Neural progenitor cell (in vitro differentiated cells): ENCODE measurements at regions not wholly inside any gene's neighbourhood (a gene's known extent, or its start where the extent isn't known, plus 50 kb on each side); places are given as distances from the start of the nearest gene placed in this dataset.

Experiments used
- DNase-seq: peaks from one replicate; pipeline ENCODE4 v3.0.0-alpha.2; 2016; ENCODE audit warnings: low spot score
- H2AFZ ChIP-seq: fragments of 200-600 bp; sonication (generic); replicated peaks from 2 replicates; pipeline ENCODE4 v1.6.1; 2016; ENCODE audit warnings: antibody characterized with exemption
- H3F3A ChIP-seq: fragments of 200-600 bp; sonication (generic); 2 replicates; pipeline ENCODE4 v1.6.1; 2016; ENCODE audit warnings: antibody characterized with exemption, low read depth
- H3K27ac ChIP-seq: fragments of 200-600 bp; sonication (generic); 2 replicates; pipeline ENCODE4 v1.5.1; 2016; ENCODE audit warnings: mild to moderate bottlenecking
- H3K27me3 ChIP-seq: fragments of 200-600 bp; sonication (generic); 2 replicates; pipeline ENCODE4 v1.6.1; 2016; ENCODE audit warnings: mild to moderate bottlenecking, moderate library complexity
- H3K36me3 ChIP-seq: fragments of 200-600 bp; sonication (generic); 2 replicates; pipeline ENCODE4 v1.5.1; 2016
- H3K4me1 ChIP-seq: fragments of 200-600 bp; sonication (generic); 2 replicates; pipeline ENCODE4 v1.6.1; 2016; ENCODE audit warnings: mixed run types
- H3K4me2 ChIP-seq: fragments of 200-600 bp; sonication (generic); 2 replicates; pipeline ENCODE4 v1.6.1; 2016
- H3K4me3 ChIP-seq: fragments of 200-600 bp; sonication (generic); 2 replicates; pipeline ENCODE4 v1.5.1; 2016
- H3K79me2 ChIP-seq: fragments of 200-600 bp; sonication (generic); 2 replicates; pipeline ENCODE4 v1.6.1; 2016; ENCODE audit warnings: low read depth
- H3K9ac ChIP-seq: fragments of 200-600 bp; sonication (generic); 2 replicates; pipeline ENCODE4 v1.6.1; 2016
- H3K9me3 ChIP-seq: fragments of 200-600 bp; sonication (generic); 2 replicates; pipeline ENCODE4 v1.5.1; 2016; ENCODE audit warnings: low read depth
- H4K20me1 ChIP-seq: fragments of 200-600 bp; sonication (generic); 2 replicates; pipeline ENCODE4 v1.6.1; 2016; ENCODE audit warnings: low read depth
- H3K27ac Mint-ChIP-seq: 3 replicates; pipeline ENCODE4 v1.8.0; 2021; ENCODE audit warnings: mixed read lengths
- H3K27me3 Mint-ChIP-seq: 2 replicates; pipeline ENCODE4 v1.8.0; 2022; ENCODE audit warnings: low read depth, mild to moderate bottlenecking, inconsistent platforms, moderate library complexity, mixed read lengths; ENCODE audit not compliant: insufficient read depth
- H3K36me3 Mint-ChIP-seq: 3 replicates; pipeline ENCODE4 v1.8.0; 2021; ENCODE audit warnings: mixed read lengths
- H3K4me1 Mint-ChIP-seq: 3 replicates; pipeline ENCODE4 v1.8.0; 2021; ENCODE audit warnings: mixed read lengths
- H3K4me3 Mint-ChIP-seq: 3 replicates; pipeline ENCODE4 v1.8.0; 2021; ENCODE audit warnings: mild to moderate bottlenecking, moderate library complexity, mixed read lengths
- H3K9me3 Mint-ChIP-seq: 3 replicates; pipeline ENCODE4 v1.8.0; 2020; ENCODE audit warnings: mixed read lengths
- EZH2 ChIP-seq: fragments of 200-600 bp; sonication (generic); IDR thresholded peaks from 2 replicates; pipeline ENCODE4 v1.6.1; 2017; ENCODE audit warnings: antibody characterized with exemption, mild to moderate bottlenecking, moderate library complexity
- EZH2phosphoT487 ChIP-seq: fragments of 200-600 bp; sonication (generic); IDR thresholded peaks from 2 replicates; pipeline ENCODE4 v1.6.1; 2017; ENCODE audit warnings: antibody characterized with exemption
- TF ChIP-seq, protein P1 (sequence below): fragments of 200-600 bp; sonication (generic); IDR thresholded peaks from 2 replicates; pipeline ENCODE4 v1.5.1; 2017; ENCODE audit warnings: antibody characterized with exemption, mild to moderate bottlenecking

GRCh38 chr15:93451822-93452221 is 362.8 kb upstream of the RGMA start:
- Histone ChIP-seq H3F3A (peaks cover 21% of the 10 kb centered on the region), H3K4me2 (peak overlapping the region; percentile 17), H3K9ac (no peak overlapping the region), H2AFZ (no peak overlapping the region), H3K27ac (no peak overlapping the region), H3K4me1 (peaks cover 30% of the 10 kb centered on the region), H3K9me3 (no peaks in the 10 kb centered on the region), H3K36me3 (no peaks in the 10 kb centered on the region), H3K27me3 (no peaks in the 10 kb centered on the region), H3K79me2 (no peaks in the 10 kb centered on the region), H3K4me3 (no peak overlapping the region), H4K20me1 (no peaks in the 10 kb centered on the region)
- no peak overlapping the region for H3K4me3 Mint-ChIP-seq
- DNase-seq: no peak
- H3K27me3 Mint-ChIP-seq: peaks cover 4% of the 10 kb centered on the region
- peaks cover 15% of the 10 kb centered on the region for H3K4me1 Mint-ChIP-seq
- no peak overlapping the region for H3K27ac Mint-ChIP-seq
- TF ChIP-seq, protein P1, sequence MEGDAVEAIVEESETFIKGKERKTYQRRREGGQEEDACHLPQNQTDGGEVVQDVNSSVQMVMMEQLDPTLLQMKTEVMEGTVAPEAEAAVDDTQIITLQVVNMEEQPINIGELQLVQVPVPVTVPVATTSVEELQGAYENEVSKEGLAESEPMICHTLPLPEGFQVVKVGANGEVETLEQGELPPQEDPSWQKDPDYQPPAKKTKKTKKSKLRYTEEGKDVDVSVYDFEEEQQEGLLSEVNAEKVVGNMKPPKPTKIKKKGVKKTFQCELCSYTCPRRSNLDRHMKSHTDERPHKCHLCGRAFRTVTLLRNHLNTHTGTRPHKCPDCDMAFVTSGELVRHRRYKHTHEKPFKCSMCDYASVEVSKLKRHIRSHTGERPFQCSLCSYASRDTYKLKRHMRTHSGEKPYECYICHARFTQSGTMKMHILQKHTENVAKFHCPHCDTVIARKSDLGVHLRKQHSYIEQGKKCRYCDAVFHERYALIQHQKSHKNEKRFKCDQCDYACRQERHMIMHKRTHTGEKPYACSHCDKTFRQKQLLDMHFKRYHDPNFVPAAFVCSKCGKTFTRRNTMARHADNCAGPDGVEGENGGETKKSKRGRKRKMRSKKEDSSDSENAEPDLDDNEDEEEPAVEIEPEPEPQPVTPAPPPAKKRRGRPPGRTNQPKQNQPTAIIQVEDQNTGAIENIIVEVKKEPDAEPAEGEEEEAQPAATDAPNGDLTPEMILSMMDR: no peak
- TF ChIP-seq EZH2 (no peak), EZH2phosphoT487 (no peak)
- peaks cover 19% of the 10 kb centered on the region for H3K36me3 Mint-ChIP-seq
- H3K9me3 Mint-ChIP-seq: peaks cover 13% of the 10 kb centered on the region

- Mint-ChIP-seq H3K4me3 (no peak overlapping the region), H3K36me3 (peaks cover 15% of the 10 kb centered on the region), H3K9me3 (peaks cover 13% of the 10 kb centered on the region), H3K27me3 (peaks cover 4% of the 10 kb centered on the region), H3K4me1 (peaks cover 15% of the 10 kb centered on the region), H3K27ac (no peak overlapping the region)
- H3K79me2 ChIP-seq: no peaks in the 10 kb centered on the region
- peak overlapping the region; percentile 17 for H3K4me2 ChIP-seq
- peaks cover 21% of the 10 kb centered on the region for H3F3A ChIP-seq
- H3K36me3 ChIP-seq: no peaks in the 10 kb centered on the region
- H2AFZ ChIP-seq: no peak overlapping the region
- no peak overlapping the region for H3K9ac ChIP-seq
- no peaks in the 10 kb centered on the region for H3K9me3 ChIP-seq
- peaks cover 30% of the 10 kb centered on the region for H3K4me1 ChIP-seq
- H4K20me1 ChIP-seq: no peaks in the 10 kb centered on the region
- DNase-seq: peak; percentile 61
- H3K27me3 ChIP-seq: no peaks in the 10 kb centered on the region
- no peak overlapping the region for H3K4me3 ChIP-seq
- TF ChIP-seq EZH2phosphoT487: no peak
- TF ChIP-seq EZH2: no peak
- TF ChIP-seq, protein P1: no peak
- no peak overlapping the region for H3K27ac ChIP-seq
These were observed 362.3 kb upstream of the RGMA start for GRCh38 chr15:93451265-93451664.

DNA sequence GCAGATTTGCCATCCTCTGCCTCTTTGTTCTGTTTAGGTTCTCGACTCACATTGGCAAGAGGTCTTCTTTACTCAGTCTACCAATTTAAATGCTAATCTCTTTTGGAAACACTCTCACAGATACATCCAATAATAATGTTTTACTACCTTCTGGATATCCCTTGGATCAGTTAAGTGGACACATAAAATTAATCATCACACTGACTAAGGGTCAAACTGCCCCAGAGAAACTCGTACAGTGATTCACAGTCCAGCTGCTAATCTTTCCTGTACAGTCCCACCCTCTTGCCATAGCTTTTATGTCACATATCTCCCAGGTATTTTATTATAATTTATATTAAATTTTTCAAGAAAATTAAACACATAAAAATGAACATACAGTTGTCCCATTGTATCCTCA is 360.8 kb upstream of the RGMA start:
- Mint-ChIP-seq H3K36me3 (peaks cover 16% of the 10 kb centered on the region), H3K4me1 (peaks cover 12% of the 10 kb centered on the region), H3K9me3 (peaks cover 13% of the 10 kb centered on the region), H3K4me3 (no peak overlapping the region), H3K27me3 (peaks cover 4% of the 10 kb centered on the region), H3K27ac (no peak overlapping the region)
- Histone ChIP-seq H3F3A (peaks cover 17% of the 10 kb centered on the region), H3K4me3 (no peak overlapping the region), H3K27ac (no peak overlapping the region), H3K4me1 (peaks cover 28% of the 10 kb centered on the region), H4K20me1 (no peaks in the 10 kb centered on the region), H3K9ac (no peak overlapping the region), H3K79me2 (no peaks in the 10 kb centered on the region), H2AFZ (no peak overlapping the region), H3K4me2 (no peak overlapping the region), H3K36me3 (no peaks in the 10 kb centered on the region), H3K9me3 (no peaks in the 10 kb centered on the region), H3K27me3 (no peaks in the 10 kb centered on the region)
- DNase-seq: no peak
- no peak for TF ChIP-seq EZH2
- TF ChIP-seq, protein P1: no peak
- TF ChIP-seq EZH2phosphoT487: no peak
